GM19099 (cell line): ENCODE measurements at regions not wholly inside any gene's neighbourhood (a gene's known extent, or its start where the extent isn't known, plus 50 kb on each side); places are given as distances from the start of the nearest gene placed in this dataset.

Source experiments
- POLR2A ChIP-seq: IDR thresholded peaks from 3 replicates; pipeline ENCODE4 v1.6.1; 2011; ENCODE audit warnings: low read depth; ENCODE audit not compliant: insufficient read length; ENCODE audit errors: extremely low read depth

- no peak for TF ChIP-seq POLR2A
Measured at GRCh38 chr17:33847900-33848299, 407.2 kb upstream of the CCL2 start.

- TF ChIP-seq POLR2A: no peak
Measured at GRCh38 chr17:33848433-33848832, 406.7 kb upstream of the CCL2 start.

DNA sequence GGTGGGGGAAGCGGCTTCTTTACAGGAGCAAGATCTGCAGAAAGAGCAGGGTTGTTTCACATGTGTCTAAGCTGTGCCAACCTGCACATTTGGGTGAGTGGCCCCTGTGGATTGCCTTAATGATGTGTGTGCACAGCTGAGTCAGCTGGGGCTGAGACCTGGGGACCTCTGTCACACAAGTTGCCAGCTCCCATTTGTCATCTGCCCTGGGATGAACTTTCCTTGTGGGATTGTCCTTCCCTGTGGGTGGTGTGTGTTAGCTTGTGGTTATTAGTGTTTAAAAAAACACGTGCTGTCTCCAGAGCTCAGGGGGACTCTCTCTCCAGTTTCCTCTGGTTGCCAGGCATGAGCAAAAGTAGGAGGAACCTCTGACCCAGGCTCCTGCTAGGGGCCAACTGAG, 400.5 kb upstream of the CCL2 start:
- no peak for TF ChIP-seq POLR2A

- TF ChIP-seq POLR2A: no peak
Measured at GRCh38 chr17:33858121-33858520, 397.0 kb upstream of the CCL2 start.

DNA sequence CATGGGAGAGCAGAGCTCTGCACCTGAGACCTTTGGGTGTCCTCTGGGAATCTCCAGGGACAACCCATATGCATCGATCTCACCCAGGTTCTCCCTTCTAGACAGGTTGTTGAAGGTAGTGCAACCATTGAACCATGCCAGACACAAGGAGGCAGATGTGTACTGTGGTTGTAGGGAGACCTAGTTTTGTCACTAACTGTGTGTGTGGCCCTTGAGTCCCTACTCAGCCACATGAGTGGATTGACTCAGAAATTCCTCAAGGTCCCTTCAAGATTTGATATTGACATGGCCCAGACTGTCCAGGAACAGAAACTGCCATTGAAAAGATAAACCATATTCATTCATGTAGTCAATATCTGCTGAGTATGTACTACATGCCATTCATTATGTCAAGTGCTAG, 396.4 kb upstream of the CCL2 start:
- TF ChIP-seq POLR2A: no peak

DNA sequence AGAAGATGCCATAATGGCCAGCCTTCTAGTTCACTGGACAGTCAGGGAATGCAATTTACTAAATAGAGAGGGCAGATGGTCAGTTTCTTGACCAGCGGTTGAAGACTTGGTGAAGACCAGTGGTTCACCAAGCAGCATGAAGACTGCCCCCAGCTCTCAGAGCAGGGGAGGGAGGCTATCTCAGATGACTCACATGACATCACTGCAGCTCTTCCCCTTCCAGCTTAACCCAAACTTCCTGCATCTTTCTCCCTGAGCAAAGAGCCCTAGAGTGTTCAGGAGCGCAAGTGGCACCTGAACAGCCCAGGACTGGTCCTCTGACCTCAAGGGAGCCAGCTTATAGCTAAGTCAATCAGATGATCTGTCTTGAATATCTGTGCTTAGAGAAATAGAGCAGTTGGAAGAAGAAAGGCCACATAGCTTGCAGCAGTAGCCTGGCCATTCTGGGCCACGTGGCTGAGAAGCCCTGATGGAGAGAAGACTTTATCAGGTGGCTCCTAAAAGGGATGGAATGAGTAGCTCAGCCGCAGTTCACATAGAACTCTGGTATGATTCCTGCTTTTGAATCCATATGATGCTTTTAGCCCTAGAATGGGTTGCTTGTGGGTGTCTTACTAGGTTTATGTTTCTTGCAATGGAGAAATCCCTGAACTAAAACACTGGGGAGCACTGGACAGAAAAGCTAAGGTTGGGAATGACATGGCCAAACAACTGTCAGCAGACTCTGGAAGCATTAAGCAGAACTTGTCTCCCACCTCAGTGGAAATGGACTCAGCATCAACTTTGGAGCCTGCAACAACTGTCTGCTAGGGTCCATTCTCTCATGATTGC, 392.1 kb upstream of the CCL2 start:
- TF ChIP-seq POLR2A: no peak

DNA sequence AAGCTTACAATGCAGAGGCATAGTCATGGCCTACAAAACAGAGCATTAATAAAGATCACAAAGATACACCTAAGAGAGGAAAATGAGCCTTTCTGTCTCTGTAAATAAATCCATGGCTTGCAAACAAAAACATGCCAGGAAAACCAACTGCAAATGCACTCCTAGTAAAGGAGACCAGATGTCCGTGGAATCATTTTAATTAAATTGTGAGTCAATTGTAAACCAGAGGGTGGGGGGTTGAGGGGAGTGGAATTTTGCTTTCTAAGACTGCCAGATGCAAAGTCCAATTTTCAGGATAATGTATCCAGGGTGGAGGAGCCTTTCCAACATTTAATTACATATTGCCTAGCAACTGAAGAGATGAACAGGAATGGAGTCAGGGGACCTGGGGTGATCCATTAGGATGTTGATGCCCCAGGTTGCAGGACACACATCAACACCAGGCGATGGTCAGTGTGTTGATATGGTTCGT, 390.3 kb upstream of the CCL2 start:
- TF ChIP-seq POLR2A: no peak

DNA sequence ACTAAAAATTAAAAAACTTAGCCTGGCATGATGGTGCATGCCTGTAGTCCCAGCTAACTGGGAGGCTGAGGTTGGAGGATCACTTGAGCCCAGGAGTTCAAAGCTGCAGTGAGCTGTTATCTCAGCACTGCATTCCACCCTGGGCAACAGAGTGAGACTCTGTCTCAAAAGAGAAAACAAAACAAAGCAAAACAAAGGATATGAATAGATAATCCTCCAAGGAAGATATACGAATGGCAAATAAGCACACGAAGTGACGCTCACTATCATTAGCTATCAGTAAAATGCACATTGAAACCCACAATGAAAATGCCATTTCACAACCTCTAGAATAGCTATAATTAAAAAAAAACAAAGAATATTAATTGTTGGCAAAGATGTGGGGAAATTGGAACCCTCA, 386.2 kb upstream of the CCL2 start:
- no peak for TF ChIP-seq POLR2A

GRCh38 chr17:33870936-33871335, 384.1 kb upstream of the CCL2 start:
- TF ChIP-seq POLR2A: no peak

- no peak for TF ChIP-seq POLR2A
Measured at GRCh38 chr17:33871720-33872540, 383.2 kb upstream of the CCL2 start.

DNA sequence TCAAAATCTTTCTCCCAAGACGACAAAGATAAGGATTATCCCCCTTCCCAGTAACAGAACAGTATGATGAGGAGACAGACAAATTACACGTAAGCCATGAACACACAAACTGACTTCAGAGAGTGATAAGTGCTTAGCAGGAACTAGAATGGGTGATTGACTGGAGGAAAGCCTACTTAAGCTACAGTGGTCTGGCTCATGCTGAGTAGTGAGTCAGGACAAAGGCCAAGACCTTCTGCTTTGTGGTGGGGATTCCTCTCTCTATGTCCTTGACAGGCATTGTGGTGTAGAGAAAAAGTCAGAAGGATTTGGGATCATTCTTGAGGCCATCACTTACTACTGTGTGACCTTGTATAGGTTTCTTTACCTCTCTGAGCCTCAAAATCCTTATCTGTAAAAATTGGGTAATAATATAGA, 381.9 kb upstream of the CCL2 start:
- no peak for TF ChIP-seq POLR2A

GRCh38 chr17:33874617-33875060, 380.4 kb upstream of the CCL2 start:
- TF ChIP-seq POLR2A: no peak

- no peak for TF ChIP-seq POLR2A
Measured at GRCh38 chr17:33875973-33876372, 379.1 kb upstream of the CCL2 start.

DNA sequence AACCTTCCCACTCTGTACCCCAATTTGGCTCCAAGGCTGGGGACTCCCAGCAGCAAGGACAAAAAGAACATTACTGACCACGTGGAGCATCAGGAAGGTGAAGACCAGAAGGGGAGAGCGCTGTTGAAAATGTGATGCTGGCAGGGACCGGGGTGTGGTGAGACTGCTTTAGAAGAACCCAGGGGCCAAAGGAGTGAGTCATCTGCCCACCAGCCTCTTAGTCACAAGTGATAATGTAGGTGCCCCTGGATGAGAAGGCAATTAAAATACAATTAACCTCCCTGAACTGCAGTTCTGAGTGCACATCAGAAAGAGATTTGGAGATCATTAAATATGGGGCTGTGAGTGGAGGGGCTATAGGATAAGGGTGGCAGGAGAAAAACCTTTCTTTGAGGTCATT, 366.6 kb upstream of the CCL2 start:
- TF ChIP-seq POLR2A: no peak

DNA sequence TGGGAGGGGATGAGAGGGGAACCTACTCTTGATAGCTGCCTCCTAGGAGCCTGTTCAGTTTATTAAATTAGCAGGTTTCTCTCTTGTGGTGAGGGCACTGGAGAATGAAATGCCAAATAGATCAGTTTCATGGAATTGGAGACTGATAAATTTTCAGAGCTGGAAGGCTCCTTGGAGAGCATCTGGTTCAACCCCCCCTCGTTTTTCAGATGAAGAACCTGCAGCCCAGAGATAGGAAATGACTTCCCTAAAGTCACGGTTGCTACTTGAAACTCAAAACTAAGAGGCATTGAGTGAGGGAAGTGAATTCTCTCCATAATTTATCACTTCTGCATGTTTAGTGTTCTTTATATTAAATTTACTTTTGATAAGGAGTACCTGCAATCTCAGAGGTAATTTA, 366.0 kb upstream of the CCL2 start:
- no peak for TF ChIP-seq POLR2A

DNA sequence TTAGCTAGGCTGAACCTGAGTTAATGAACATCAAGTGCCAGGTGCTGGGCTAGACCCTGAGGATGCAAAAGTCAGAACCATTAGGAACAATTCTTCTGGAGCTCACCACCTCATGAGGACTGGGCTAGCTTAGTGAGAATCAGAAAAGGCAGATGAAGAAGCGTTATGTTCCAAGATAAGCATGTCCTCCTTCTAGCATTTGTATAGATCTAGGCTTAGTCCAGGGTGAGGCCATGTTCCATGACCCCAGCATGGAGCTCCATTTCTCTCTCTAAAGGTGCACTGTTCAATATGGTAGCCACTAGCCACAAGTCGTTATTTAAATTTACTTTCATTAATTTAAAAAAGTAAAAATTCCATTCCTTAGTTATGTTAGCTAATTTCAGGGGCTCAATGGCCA, 365.3 kb upstream of the CCL2 start:
- TF ChIP-seq POLR2A: no peak
